ENCODE measurements at regions not wholly inside any gene's neighbourhood (a gene's known extent, or its start where the extent isn't known, plus 50 kb on each side); places are given as distances from the start of the nearest gene placed in this dataset.

- DNase-seq (ENCODE audit: low read depth in 1 of 2, low spot score in 1 of 2): no peak
Observed at GRCh38 chr6:108734271-108734922, 113.8 kb upstream of the ARMC2 start.

GRCh38 chr6:108735310-108736001, 112.8 kb upstream of the ARMC2 start:
- DNase-seq (ENCODE audit: low read depth in 1 of 2, low spot score in 1 of 2): no peak

GRCh38 chr6:108736002-108736361, 112.2 kb upstream of the ARMC2 start:
- DNase-seq (ENCODE audit: low read depth in 1 of 2, low spot score in 1 of 2): no peak

- no peak for DNase-seq (ENCODE audit: low read depth in 1 of 2, low spot score in 1 of 2)
Observed at GRCh38 chr6:108736832-108737231, 111.4 kb upstream of the ARMC2 start.

- no peak for DNase-seq (ENCODE audit: low read depth in 1 of 2, low spot score in 1 of 2)
Observed at GRCh38 chr6:108737594-108738546, 110.4 kb upstream of the ARMC2 start.

GRCh38 chr6:108738684-108739416, 109.4 kb upstream of the ARMC2 start:
- no peak for DNase-seq (ENCODE audit: low read depth in 1 of 2, low spot score in 1 of 2)

GRCh38 chr6:108739496-108740330, 108.5 kb upstream of the ARMC2 start:
- no peak for DNase-seq (ENCODE audit: low read depth in 1 of 2, low spot score in 1 of 2)

- no peak for DNase-seq (ENCODE audit: low read depth in 1 of 2, low spot score in 1 of 2)
Observed at GRCh38 chr6:108741331-108741989, 106.8 kb upstream of the ARMC2 start.

- no peak for DNase-seq (ENCODE audit: low read depth in 1 of 2, low spot score in 1 of 2)
Observed at GRCh38 chr6:108742041-108742440, 106.2 kb upstream of the ARMC2 start.

- DNase-seq (ENCODE audit: low read depth in 1 of 2, low spot score in 1 of 2): no peak
Observed at GRCh38 chr6:108744244-108744972, 103.8 kb upstream of the ARMC2 start.

- DNase-seq (ENCODE audit: low read depth in 1 of 2, low spot score in 1 of 2): no peak
Observed at GRCh38 chr6:108744996-108745395, 103.2 kb upstream of the ARMC2 start.

GRCh38 chr6:108745664-108746336, 102.4 kb upstream of the ARMC2 start:
- DNase-seq (ENCODE audit: low read depth in 1 of 2, low spot score in 1 of 2): no peak

- DNase-seq (ENCODE audit: low read depth in 1 of 2, low spot score in 1 of 2): no peak
Observed at GRCh38 chr6:108746366-108746765, 101.9 kb upstream of the ARMC2 start.

GRCh38 chr6:108746836-108747575, 101.2 kb upstream of the ARMC2 start:
- DNase-seq (ENCODE audit: low read depth in 1 of 2, low spot score in 1 of 2): no peak

- DNase-seq (ENCODE audit: low read depth in 1 of 2, low spot score in 1 of 2): no peak
Observed at GRCh38 chr6:108748055-108748454, 100.2 kb upstream of the ARMC2 start.

- DNase-seq (ENCODE audit: low read depth in 1 of 2, low spot score in 1 of 2): no peak
Observed at GRCh38 chr6:108748959-108749358, 99.3 kb upstream of the ARMC2 start.

GRCh38 chr6:108750801-108751200, 97.4 kb upstream of the ARMC2 start:
- DNase-seq (ENCODE audit: low read depth in 1 of 2, low spot score in 1 of 2): no peak

GRCh38 chr6:108751282-108751681, 96.9 kb upstream of the ARMC2 start:
- no peak for DNase-seq (ENCODE audit: low read depth in 1 of 2, low spot score in 1 of 2)

Data from activated CD4-positive, alpha-beta T cell treated with anti-CD3 and anti-CD28 coated beads, Interleukin-2, amount 50 U/mL, for 24 hours (primary cell).